Epithelial cell of esophagus (primary cell): ENCODE measurements at regions not wholly inside any gene's neighbourhood (a gene's known extent, or its start where the extent isn't known, plus 50 kb on each side); places are given as distances from the start of the nearest gene placed in this dataset.

Experiments
- DNase-seq: peaks from one replicate; pipeline ENCODE4 v3.0.0; 2010; ENCODE audit warnings: low read depth
- H3K4me3 ChIP-seq: 2 replicates; pipeline ENCODE4 v1.5.1; 2011; ENCODE audit warnings: mild to moderate bottlenecking, low read length, control low read depth
- TF ChIP-seq, protein P1 (sequence below): IDR thresholded peaks from 2 replicates; pipeline ENCODE4 v1.5.1; 2011; ENCODE audit warnings: low read depth, mild to moderate bottlenecking, low read length, control low read depth, inconsistent platforms; ENCODE audit not compliant: insufficient read depth; ENCODE audit errors: missing control alignments

DNA sequence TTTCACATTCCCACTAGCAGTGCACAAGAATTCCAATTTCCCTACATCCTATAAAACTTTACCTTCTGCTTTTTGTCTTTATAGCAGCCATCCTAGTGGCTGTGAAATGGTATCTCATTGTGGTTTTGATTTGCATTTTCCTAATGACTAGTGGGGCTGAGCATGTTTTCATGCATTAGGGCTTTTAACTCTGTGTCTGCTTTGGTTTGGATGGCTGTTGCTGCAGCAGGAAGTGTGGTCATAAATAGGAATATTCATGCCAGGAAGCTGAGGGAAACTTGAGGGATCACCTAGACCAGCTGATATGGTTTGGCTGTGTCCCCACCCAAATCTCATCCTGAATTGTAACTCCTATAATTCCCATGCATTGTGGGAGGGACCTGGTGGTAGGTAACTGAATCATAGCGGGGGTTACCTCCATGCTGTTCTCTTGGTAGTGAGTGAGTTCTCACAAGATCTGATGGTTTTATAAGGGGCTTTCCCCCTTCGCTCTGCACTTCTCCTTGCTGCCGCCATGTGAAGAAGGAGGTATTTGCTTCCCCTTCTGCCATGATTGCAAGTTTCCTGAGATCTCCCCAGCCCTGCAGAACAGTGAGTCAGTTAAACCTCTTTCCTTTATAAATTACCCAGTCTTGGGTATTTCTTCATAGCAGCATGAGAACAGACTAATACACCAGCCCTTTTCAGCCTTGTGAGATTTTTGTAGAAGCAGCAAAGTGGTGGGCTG is 181.8 kb upstream of the PITRM1 start:
- H3K4me3 ChIP-seq: no peak overlapping the region
- DNase-seq: no peak
- TF ChIP-seq, protein P1, sequence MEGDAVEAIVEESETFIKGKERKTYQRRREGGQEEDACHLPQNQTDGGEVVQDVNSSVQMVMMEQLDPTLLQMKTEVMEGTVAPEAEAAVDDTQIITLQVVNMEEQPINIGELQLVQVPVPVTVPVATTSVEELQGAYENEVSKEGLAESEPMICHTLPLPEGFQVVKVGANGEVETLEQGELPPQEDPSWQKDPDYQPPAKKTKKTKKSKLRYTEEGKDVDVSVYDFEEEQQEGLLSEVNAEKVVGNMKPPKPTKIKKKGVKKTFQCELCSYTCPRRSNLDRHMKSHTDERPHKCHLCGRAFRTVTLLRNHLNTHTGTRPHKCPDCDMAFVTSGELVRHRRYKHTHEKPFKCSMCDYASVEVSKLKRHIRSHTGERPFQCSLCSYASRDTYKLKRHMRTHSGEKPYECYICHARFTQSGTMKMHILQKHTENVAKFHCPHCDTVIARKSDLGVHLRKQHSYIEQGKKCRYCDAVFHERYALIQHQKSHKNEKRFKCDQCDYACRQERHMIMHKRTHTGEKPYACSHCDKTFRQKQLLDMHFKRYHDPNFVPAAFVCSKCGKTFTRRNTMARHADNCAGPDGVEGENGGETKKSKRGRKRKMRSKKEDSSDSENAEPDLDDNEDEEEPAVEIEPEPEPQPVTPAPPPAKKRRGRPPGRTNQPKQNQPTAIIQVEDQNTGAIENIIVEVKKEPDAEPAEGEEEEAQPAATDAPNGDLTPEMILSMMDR: no peak

DNA sequence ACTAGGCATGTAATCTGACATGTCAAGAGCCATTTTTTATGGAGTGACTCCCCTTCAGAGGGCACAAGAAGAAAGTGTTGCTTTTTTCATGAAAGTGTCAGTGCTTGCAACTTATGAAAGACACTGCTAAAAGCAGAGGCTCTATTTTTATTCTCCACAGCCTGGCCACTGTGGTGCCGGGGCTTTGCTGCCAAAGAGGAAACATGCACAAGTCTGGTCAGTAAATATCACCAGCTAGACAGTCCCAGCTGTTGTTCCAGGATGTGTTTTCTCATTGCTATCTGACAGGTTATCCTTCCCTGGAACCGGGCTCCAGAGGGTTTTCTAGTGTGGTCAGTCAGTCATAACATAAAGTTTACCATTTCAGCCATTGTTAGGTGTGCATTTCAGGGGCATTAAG is 180.7 kb upstream of the PITRM1 start:
- TF ChIP-seq, protein P1: no peak
- H3K4me3 ChIP-seq: no peak overlapping the region
- DNase-seq: no peak

DNA sequence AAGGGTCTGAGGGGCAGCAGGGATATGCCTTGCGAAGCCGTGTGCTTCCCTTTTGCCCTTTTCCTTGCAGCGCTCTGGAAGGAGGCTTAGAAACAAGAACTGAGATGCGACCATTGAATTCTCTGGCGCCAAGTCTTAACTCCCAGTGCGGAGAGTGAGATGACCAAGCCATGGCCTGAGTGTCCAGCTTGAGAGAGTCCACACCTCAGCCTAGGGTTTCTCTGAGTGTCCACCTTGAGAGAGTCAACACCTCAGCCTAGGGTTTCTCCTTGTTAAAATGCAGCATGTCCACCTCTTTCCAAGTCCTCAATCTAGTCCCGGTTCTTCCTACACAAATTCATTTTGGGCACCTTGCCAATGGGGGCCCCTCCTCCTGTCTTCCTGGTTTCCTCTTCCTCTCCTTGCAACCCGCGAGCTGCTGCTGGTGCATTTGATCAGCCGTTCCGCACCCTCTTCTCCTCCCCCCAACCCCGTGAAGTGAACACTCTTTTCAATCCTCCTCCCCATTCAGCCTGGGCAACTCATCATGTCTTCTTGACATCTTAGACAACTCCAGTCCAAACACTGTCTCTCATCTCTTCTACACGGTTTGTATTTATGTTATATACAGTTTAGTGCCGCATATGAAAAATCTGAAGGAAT is 178.2 kb upstream of the PITRM1 start:
- no peak for DNase-seq
- TF ChIP-seq, protein P1: no peak
- H3K4me3 ChIP-seq: no peak overlapping the region

DNA sequence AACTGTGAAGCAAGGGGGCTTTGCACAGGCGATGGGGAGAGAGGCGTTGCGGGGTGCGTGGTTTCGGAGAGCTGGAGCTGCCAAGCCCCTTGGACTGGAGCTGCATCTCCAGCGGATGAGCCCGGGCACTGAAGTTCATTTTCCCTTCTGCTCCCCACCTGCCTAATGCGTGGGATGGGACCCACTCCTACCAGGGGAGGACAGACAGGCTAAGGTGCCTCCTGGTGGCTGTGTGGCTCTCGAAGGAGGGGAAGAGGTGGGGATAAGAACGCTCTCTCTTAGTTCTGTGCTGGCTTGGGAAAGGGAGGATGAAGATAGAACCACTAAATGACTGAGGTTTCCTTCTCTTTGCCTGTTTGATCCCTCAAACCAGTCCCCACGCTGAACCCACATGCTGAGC is 177.6 kb upstream of the PITRM1 start:
- no peak for DNase-seq
- H3K4me3 ChIP-seq: no peak overlapping the region
- TF ChIP-seq, protein P1: no peak

DNA sequence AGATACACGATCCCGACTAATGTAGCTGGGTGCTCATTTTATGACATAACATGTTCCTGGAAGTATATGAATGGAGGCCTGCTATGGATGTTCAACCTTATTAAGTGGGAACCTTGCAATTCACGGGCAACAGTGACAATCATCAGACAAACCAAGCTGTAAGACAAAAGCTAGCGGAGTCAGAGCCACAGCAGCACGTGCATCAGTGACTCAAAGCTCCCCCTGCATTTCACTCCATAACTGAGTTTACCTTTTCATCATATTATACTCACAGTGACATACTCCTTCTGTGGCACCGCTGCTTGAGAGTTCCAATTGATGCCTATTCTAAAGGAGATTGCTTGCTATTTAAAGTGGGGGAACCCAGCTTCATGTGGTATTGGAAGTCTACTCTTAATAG is 176.0 kb upstream of the PITRM1 start:
- H3K4me3 ChIP-seq: no peak overlapping the region
- TF ChIP-seq, protein P1: no peak
- no peak for DNase-seq

DNA sequence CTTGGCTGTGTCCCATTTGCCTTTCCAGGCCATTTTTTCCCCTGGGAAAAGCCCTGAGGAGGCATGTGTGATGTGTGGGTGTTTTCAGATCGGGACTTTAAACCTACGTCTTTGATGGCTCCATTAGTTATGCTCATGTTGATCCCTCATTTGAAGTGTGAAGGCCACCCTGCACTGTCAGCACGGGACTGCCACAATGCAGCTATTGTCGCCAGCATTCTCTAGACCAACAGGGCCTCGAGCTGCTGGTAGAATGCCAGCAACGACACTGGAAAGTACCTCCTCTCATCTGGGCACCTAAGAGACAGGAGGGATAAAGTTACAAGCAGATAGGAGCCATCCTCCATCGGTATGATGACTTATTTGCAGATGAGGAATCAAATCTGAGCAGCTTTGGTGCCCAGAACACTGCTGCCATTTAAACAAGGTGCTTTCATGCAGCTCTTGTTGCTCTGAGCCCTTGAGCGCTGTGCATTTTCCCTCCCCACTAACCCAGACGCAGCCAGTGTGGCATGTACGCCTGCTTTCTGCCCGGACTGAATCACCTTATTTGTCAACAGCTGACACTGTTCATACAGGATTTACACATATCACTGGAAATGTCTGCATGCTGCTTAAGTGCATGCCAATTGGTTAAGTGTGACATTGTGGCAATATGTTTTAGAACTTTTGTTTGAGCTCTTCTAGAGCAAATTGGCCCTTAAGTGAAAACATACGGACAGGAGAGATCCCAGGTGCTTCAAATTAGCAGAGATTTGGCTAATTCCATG is 175.0 kb upstream of the PITRM1 start:
- TF ChIP-seq, protein P1: no peak
- H3K4me3 ChIP-seq: no peak overlapping the region
- DNase-seq: peak; percentile 74
